GM12878 (cell line): ENCODE measurements at regions not wholly inside any gene's neighbourhood (a gene's known extent, or its start where the extent isn't known, plus 50 kb on each side); places are given as distances from the start of the nearest gene placed in this dataset.

ENCODE experiments used
- ATAC-seq: fragments of 200-7000 bp; cut with Tn5 transposase; 3 replicates; pipeline ENCODE4 v1.9.1; 2020; ENCODE audit warnings: mild to moderate bottlenecking, moderate library complexity
- BruUV-seq: library from RNA; stranded (reverse); fragments of 400-500 nt; replicated peaks from 2 replicates; lab custom pipeline; 2021; lab: Mats Ljungman, UMichigan
- CTCF ChIA-PET: fragments of 300-600 bp; sonication (Branson Sonifier 250); formaldehyde crosslinking; extraction: SDS; loops from one replicate; lab custom pipeline; 2021; ENCODE audit warnings: inconsistent platforms; lab: Yijun Ruan, JAX
- POLR2A ChIA-PET: fragments of 350-600 bp; formaldehyde crosslinking; extraction: SDS; loops from one replicate; lab custom pipeline; 2021; ENCODE audit warnings: inconsistent platforms; lab: Charles Lee
- RAD21 ChIA-PET: fragments of 300-600 bp; sonication (Branson Sonifier 250); formaldehyde crosslinking; loops from one replicate; lab custom pipeline; 2023; ENCODE audit warnings: antibody characterized with exemption; ENCODE audit not compliant: unreplicated experiment; lab: Charles Lee
- SMC1A ChIA-PET: fragments of 300-600 bp; sonication (Branson Sonifier 250); formaldehyde crosslinking; loops from one replicate; lab custom pipeline; 2023; ENCODE audit not compliant: unreplicated experiment, uncharacterized antibody; lab: Charles Lee
- DNase-seq: peaks from one replicate; pipeline ENCODE4 v3.0.0-alpha.2; 2011; ENCODE audit warnings: low read depth, low spot score
- FAIRE-seq: peaks from 3 replicates; lab custom pipeline; 2011; peaks lifted over from hg19 to GRCh38; lab: Jason Lieb, UNC
- H2AFZ ChIP-seq: 2 replicates; pipeline ENCODE4 v1.6.0; 2011; ENCODE audit warnings: low read depth, low read length, control low read depth; ENCODE audit not compliant: control insufficient read depth
- H3K27ac ChIP-seq: 2 replicates; pipeline ENCODE4 v1.5.1; 2011; ENCODE audit warnings: control low read depth; ENCODE audit not compliant: control insufficient read depth, insufficient read depth
- H3K27me3 ChIP-seq, 2 experiments: replicated peaks in 1 of 2; 2 replicates each; pipeline versions ENCODE4 v1.6.0 to v1.6.1; 2011; ENCODE audit warnings: low read length in 1 of 2; ENCODE audit not compliant: control insufficient read depth in 2 of 2, insufficient read depth in 2 of 2
- H3K36me3 ChIP-seq, 2 experiments: 2 replicates each; pipeline ENCODE4 v1.5.1; 2011; ENCODE audit warnings: low read length in 1 of 2; ENCODE audit not compliant: control insufficient read depth in 2 of 2, insufficient read depth in 2 of 2
- H3K4me1 ChIP-seq: 2 replicates; pipeline ENCODE4 v1.6.1; 2011; ENCODE audit warnings: mild to moderate bottlenecking, low read length, moderate library complexity, mixed read lengths; ENCODE audit not compliant: control insufficient read depth, insufficient read depth
- H3K4me2 ChIP-seq: 2 replicates; pipeline ENCODE4 v1.6.0; 2011; ENCODE audit warnings: control low read depth; ENCODE audit not compliant: control insufficient read depth, insufficient read depth
- H3K4me3 ChIP-seq: fragments of 200-600 bp; sonication (generic); 2 replicates; pipeline ENCODE4 v1.5.1; 2016
- H3K79me2 ChIP-seq: 2 replicates; pipeline ENCODE4 v1.6.0; 2011; ENCODE audit warnings: low read length; ENCODE audit not compliant: control insufficient read depth, insufficient read depth
- H3K9ac ChIP-seq: 2 replicates; pipeline ENCODE4 v1.8.0; 2011; ENCODE audit warnings: low read length, control low read depth, mixed read lengths; ENCODE audit not compliant: control insufficient read depth, insufficient read depth
- H3K9me3 ChIP-seq: replicated peaks from 3 replicates; pipeline ENCODE4 v1.5.1; 2011; ENCODE audit warnings: mild to moderate bottlenecking, low read length; ENCODE audit not compliant: control insufficient read depth, insufficient read depth
- H4K20me1 ChIP-seq: 2 replicates; pipeline ENCODE4 v1.6.0; 2011; ENCODE audit not compliant: control insufficient read depth, insufficient read depth
- BCL11A ChIP-seq: IDR thresholded peaks from 2 replicates; pipeline ENCODE4 v1.6.1; 2011; ENCODE audit warnings: low read depth, low read length
- CBX5 ChIP-seq: sonication (generic); IDR thresholded peaks from 2 replicates; pipeline ENCODE4 v1.6.1; 2016; ENCODE audit warnings: low read depth, moderate library complexity, mild to moderate bottlenecking, inconsistent platforms
- EGR1 ChIP-seq, 2 experiments: IDR thresholded peaks; 1 replicate in 1 of 2; 2 replicates in 1 of 2; pipeline ENCODE4 v1.6.1; 2011 to 2012; ENCODE audit warnings: low read depth in 2 of 2, low read length in 2 of 2, borderline replicate concordance in 1 of 2, mild to moderate bottlenecking in 1 of 2, moderate library complexity in 1 of 2
- MXI1 ChIP-seq: fragments of 150-350 bp; IDR thresholded peaks from 2 replicates; pipeline ENCODE4 v1.6.1; 2011; ENCODE audit warnings: low read depth, mild to moderate bottlenecking, inconsistent platforms, low read length, improper control_type of control experiment
- NFXL1 ChIP-seq: fragments of 450-650 bp; IDR thresholded peaks from 2 replicates; pipeline ENCODE4 v1.6.1; 2017; ENCODE audit warnings: antibody characterized with exemption, mild to moderate bottlenecking, borderline replicate concordance
- RAD51 ChIP-seq: fragments of 450-650 bp; IDR thresholded peaks from 2 replicates; pipeline ENCODE4 v1.6.1; 2016; ENCODE audit warnings: moderate library complexity, mild to moderate bottlenecking, inconsistent platforms
- RFX5 ChIP-seq: IDR thresholded peaks from 2 replicates; pipeline ENCODE4 v1.6.1; 2011; ENCODE audit warnings: low read depth, low read length, improper control_type of control experiment
- SREBF1 ChIP-seq: IDR thresholded peaks from 2 replicates; pipeline ENCODE4 v1.6.1; 2012; ENCODE audit warnings: mild to moderate bottlenecking, low read length
- TARDBP ChIP-seq: IDR thresholded peaks from 2 replicates; pipeline ENCODE4 v1.6.1; 2016; ENCODE audit warnings: borderline replicate concordance
- TCF7 ChIP-seq: IDR thresholded peaks from 2 replicates; pipeline ENCODE4 v1.6.1; 2014; ENCODE audit warnings: antibody characterized with exemption, borderline replicate concordance
- YY1 ChIP-seq: IDR thresholded peaks from 2 replicates; pipeline ENCODE4 v1.6.1; 2011; ENCODE audit warnings: low read depth, mild to moderate bottlenecking, low read length
- ZNF207 ChIP-seq: fragments of 450-650 bp; IDR thresholded peaks from 2 replicates; pipeline ENCODE4 v1.6.1; 2014; ENCODE audit warnings: antibody characterized with exemption, mild to moderate bottlenecking, borderline replicate concordance
- ZNF274 ChIP-seq: IDR thresholded peaks from one replicate; pipeline ENCODE4 v1.8.0; 2011; ENCODE audit not compliant: insufficient read length, insufficient read depth
- WGBS: methylation state at CpG from one replicate; pipeline ENCODE4 v1.1.6; 2016; ENCODE audit warnings: low lambda C conversion rate; ENCODE audit not compliant: insufficient replicate concordance, insufficient coverage; ENCODE audit errors: missing lambda C conversion rate; 5-methylcytosine and 5-hydroxymethylcytosine counted together
- in situ Hi-C: fragments of 300-500 bp; cut with MboI; formaldehyde crosslinking; loops from 9 replicates; pipeline ENCODE4 v1.14.3; 2018; ENCODE audit warnings: mixed read lengths
- intact Hi-C: fragments of 100-400 bp; cut with micrococcal nuclease; formaldehyde crosslinking; loops from one replicate; pipeline ENCODE4 v1.14.2; 2022; ENCODE audit not compliant: unreplicated experiment
- TF ChIP-seq, protein P1 (sequence below): IDR thresholded peaks from 2 replicates; pipeline ENCODE4 v1.6.1; 2012; ENCODE audit warnings: low read depth, low read length, improper control_type of control experiment
- TF ChIP-seq, protein P2 (sequence below): fragments of 450-650 bp; formaldehyde crosslinking; IDR thresholded peaks from 2 replicates; pipeline ENCODE4 v1.5.0; 2022; ENCODE audit warnings: mild to moderate bottlenecking, missing genetic modification characterization

DNA sequence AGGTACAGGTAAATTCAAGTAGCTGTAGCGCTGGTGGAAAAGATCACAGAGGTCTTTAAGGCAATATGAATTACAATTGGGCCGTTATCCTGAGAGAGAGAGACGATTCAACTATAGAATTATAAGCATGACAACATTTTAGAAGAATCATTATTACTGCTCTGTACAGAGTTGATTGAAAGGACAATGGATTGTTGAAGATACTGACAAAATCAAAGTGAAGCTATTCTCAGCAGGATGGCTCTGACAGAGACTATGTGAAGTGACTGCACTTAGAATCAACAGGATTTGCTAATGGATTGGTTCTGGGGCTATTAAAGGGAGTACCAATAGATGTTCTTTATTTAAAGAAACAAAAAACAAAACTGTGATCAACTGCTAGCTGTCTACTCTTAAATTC lies 634.8 kb upstream of the GRM3 start:
- SMC1A ChIA-PET: no interaction called here

More for the DNA sequence above, 634.8 kb upstream of the GRM3 start:
- Histone ChIP-seq H4K20me1 (no peaks in the 10 kb centered on the region), H3K27ac (no peak overlapping the region), H3K9me3 (no peaks in the 10 kb centered on the region), H3K27me3 (no peaks in the 10 kb centered on the region), H3K79me2 (no peaks in the 10 kb centered on the region), H2AFZ (no peak overlapping the region), H3K36me3 (no peaks in the 10 kb centered on the region), H3K4me3 (no peak overlapping the region), H3K9ac (no peak overlapping the region), H3K4me1 (no peaks in the 10 kb centered on the region), H3K4me2 (no peak overlapping the region)
- POLR2A ChIA-PET: no interaction called here
- BruUV-seq: no TSS peak
- in situ Hi-C loops: no loop called here
- TF ChIP-seq TCF7 (no peak), YY1 (no peak), RAD51 (no peak), MXI1 (no peak), NFXL1 (no peak), EGR1 (IDR thresholded peaks at IDR 0.05; ENCODE audit: borderline replicate concordance in 1 of 2, low read depth in 2 of 2, low read length in 2 of 2) (no peak), CBX5 (no peak), RFX5 (no peak), SREBF1 (no peak), ZNF207 (no peak), ZNF274 (no peak), BCL11A (no peak), TARDBP (no peak)
- TF ChIP-seq, protein P1, sequence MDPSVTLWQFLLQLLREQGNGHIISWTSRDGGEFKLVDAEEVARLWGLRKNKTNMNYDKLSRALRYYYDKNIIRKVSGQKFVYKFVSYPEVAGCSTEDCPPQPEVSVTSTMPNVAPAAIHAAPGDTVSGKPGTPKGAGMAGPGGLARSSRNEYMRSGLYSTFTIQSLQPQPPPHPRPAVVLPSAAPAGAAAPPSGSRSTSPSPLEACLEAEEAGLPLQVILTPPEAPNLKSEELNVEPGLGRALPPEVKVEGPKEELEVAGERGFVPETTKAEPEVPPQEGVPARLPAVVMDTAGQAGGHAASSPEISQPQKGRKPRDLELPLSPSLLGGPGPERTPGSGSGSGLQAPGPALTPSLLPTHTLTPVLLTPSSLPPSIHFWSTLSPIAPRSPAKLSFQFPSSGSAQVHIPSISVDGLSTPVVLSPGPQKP: no peak
- TF ChIP-seq, protein P2, sequence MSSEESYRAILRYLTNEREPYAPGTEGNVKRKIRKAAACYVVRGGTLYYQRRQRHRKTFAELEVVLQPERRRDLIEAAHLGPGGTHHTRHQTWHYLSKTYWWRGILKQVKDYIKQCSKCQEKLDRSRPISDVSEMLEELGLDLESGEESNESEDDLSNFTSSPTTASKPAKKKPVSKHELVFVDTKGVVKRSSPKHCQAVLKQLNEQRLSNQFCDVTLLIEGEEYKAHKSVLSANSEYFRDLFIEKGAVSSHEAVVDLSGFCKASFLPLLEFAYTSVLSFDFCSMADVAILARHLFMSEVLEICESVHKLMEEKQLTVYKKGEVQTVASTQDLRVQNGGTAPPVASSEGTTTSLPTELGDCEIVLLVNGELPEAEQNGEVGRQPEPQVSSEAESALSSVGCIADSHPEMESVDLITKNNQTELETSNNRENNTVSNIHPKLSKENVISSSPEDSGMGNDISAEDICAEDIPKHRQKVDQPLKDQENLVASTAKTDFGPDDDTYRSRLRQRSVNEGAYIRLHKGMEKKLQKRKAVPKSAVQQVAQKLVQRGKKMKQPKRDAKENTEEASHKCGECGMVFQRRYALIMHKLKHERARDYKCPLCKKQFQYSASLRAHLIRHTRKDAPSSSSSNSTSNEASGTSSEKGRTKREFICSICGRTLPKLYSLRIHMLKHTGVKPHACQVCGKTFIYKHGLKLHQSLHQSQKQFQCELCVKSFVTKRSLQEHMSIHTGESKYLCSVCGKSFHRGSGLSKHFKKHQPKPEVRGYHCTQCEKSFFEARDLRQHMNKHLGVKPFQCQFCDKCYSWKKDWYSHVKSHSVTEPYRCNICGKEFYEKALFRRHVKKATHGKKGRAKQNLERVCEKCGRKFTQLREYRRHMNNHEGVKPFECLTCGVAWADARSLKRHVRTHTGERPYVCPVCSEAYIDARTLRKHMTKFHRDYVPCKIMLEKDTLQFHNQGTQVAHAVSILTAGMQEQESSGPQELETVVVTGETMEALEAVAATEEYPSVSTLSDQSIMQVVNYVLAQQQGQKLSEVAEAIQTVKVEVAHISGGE (CRISPR knock-in tag): no peak
- ATAC-seq (no peak), DNase-seq (no peak), FAIRE-seq (no peak)
- 27% methylated on average over 3 of the region's 3 CpGs for WGBS
- intact Hi-C loops: no loop called here
- RAD21 ChIA-PET: no interaction called here
- CTCF ChIA-PET: no interaction called here
